PC-3 (cell line): ENCODE measurements at regions not wholly inside any gene's neighbourhood (a gene's known extent, or its start where the extent isn't known, plus 50 kb on each side); places are given as distances from the start of the nearest gene placed in this dataset.
A peak's percentile ranks its signal among the peaks of the same experiment; 100 is the strongest.

Experiments used
- ATAC-seq: fragments of 200-7000 bp; cut with Tn5 transposase; 2 replicates; pipeline ENCODE4 v1.9.1; 2020; ENCODE audit warnings: mild to moderate bottlenecking, moderate library complexity
- BruUV-seq: library from RNA; stranded (reverse); fragments of 400-500 nt; replicated peaks from 2 replicates; lab custom pipeline; 2021; lab: Mats Ljungman, UMichigan
- CTCF ChIA-PET: fragments of 300-600 bp; sonication (Branson Sonifier 250); formaldehyde crosslinking; loops from one replicate; lab custom pipeline; 2022; ENCODE audit warnings: antibody characterized with exemption; lab: Charles Lee
- POLR2A ChIA-PET: fragments of 300-600 bp; sonication (Branson Sonifier 250); formaldehyde crosslinking; loops from one replicate; lab custom pipeline; 2022; ENCODE audit warnings: antibody characterized with exemption; ENCODE audit not compliant: unreplicated experiment; lab: Charles Lee
- DNase-seq: peaks from one replicate; pipeline ENCODE4 v3.0.0-alpha.2; 2015
- H2AFZ ChIP-seq: fragments of 300-600 bp; sonication (generic); 2 replicates; pipeline ENCODE4 v1.6.0; 2016; ENCODE audit warnings: antibody characterized with exemption, low read length
- H3F3A ChIP-seq: fragments of 300-600 bp; sonication (generic); one replicate; pipeline ENCODE4 v1.6.0; 2017; ENCODE audit warnings: antibody characterized with exemption, low read length, control low read depth, mild to moderate bottlenecking; ENCODE audit not compliant: unreplicated experiment
- H3K27ac ChIP-seq: fragments of 300-600 bp; sonication (generic); 2 replicates; pipeline ENCODE4 v1.5.1; 2016; ENCODE audit warnings: mild to moderate bottlenecking, low read length
- H3K27me3 ChIP-seq: fragments of 300-600 bp; sonication (generic); 2 replicates; pipeline ENCODE4 v1.6.1; 2016; ENCODE audit warnings: low read length, mixed read lengths
- H3K36me3 ChIP-seq: fragments of 300-600 bp; sonication (generic); 2 replicates; pipeline ENCODE4 v1.6.1; 2016; ENCODE audit warnings: low read depth, mixed run types, low read length, mixed read lengths
- H3K4me1 ChIP-seq: fragments of 300-600 bp; sonication (generic); 2 replicates; pipeline ENCODE4 v1.5.1; 2016; ENCODE audit warnings: low read length; ENCODE audit not compliant: insufficient read depth
- H3K4me2 ChIP-seq: fragments of 300-600 bp; sonication (generic); 2 replicates; pipeline ENCODE4 v1.6.0; 2016; ENCODE audit warnings: low read length
- H3K4me3 ChIP-seq: fragments of 300-600 bp; sonication (generic); 2 replicates; pipeline ENCODE4 v1.5.1; 2016; ENCODE audit warnings: mild to moderate bottlenecking, low read length, mixed read lengths
- H3K79me2 ChIP-seq: fragments of 300-600 bp; sonication (generic); 2 replicates; pipeline ENCODE4 v1.6.1; 2017; ENCODE audit warnings: low read length, mixed read lengths
- H3K9ac ChIP-seq: fragments of 300-600 bp; sonication (generic); 2 replicates; pipeline ENCODE4 v1.6.0; 2016; ENCODE audit warnings: mild to moderate bottlenecking, low read length
- H3K9me2 ChIP-seq: fragments of 300-600 bp; sonication (generic); replicated peaks from 2 replicates; pipeline ENCODE4 v1.6.1; 2016; ENCODE audit warnings: mixed run types, low read length, mixed read lengths
- H3K9me3 ChIP-seq: fragments of 300-600 bp; sonication (generic); 2 replicates; pipeline ENCODE4 v1.6.1; 2016; ENCODE audit warnings: low read length, mixed read lengths
- H4K20me1 ChIP-seq: fragments of 300-600 bp; sonication (generic); 2 replicates; pipeline ENCODE4 v1.6.1; 2016; ENCODE audit warnings: low read length, mixed read lengths
- EZH2 ChIP-seq: fragments of 300-600 bp; sonication (generic); IDR thresholded peaks from one replicate; pipeline ENCODE4 v1.6.1; 2017; ENCODE audit warnings: antibody characterized with exemption, mild to moderate bottlenecking, low read length; ENCODE audit not compliant: unreplicated experiment
- EZH2phosphoT487 ChIP-seq: fragments of 300-600 bp; sonication (generic); IDR thresholded peaks from 2 replicates; pipeline ENCODE4 v1.6.1; 2018; ENCODE audit warnings: mild to moderate bottlenecking, antibody characterized with exemption, low read length, borderline replicate concordance
- intact Hi-C: fragments of 100-400 bp; cut with micrococcal nuclease; formaldehyde crosslinking; loops from 2 replicates; pipeline ENCODE4 v1.9.0; 2023
- TF ChIP-seq, protein P1 (sequence below): fragments of 300-600 bp; sonication (generic); conservative IDR thresholded peaks from 2 replicates; pipeline ENCODE4 v1.5.1; 2017; ENCODE audit warnings: antibody characterized with exemption, low read depth, mild to moderate bottlenecking, low read length

DNA sequence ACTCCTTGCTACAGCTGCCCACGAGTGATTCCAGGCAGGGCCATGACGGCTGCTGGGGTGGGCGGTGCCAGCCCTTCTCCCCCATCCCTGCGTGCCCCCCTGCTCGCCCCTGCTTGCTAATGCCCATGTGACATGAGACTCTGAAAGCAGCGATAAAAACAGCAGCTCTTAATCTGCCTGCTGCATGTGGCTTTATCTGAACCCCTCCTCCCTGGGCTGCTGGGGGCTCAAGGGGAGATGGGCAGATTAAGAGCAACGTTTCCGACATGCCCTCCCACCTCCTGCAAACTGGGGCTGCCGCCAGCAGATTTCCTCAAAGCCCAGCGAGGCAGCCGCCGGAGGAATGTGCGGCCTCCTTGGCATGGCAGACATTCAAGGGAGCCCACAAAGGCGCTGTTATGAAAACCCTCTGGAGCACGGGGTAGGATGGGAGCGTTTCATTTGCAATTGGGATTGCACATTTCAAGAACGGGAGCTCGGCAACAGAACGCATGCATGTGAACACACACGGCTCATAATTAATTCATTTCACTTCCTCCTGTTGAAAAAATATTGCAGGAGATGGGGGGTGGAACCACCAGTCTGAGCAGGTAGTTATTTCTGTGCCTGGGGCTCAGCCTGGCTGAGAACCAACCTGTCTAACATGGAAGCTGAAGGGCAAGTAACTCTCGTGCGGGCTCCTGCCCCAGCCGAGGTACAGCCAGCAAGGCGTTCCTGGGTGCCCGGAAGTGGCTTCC is 504.2 kb upstream of the PROK2 start:
- ATAC-seq (no peak), DNase-seq (no peak)
- no TSS peak for BruUV-seq
- H3K4me2 ChIP-seq, result peak overlapping the region; percentile 42
- H4K20me1 ChIP-seq, result no peaks in the 10 kb centered on the region
- H3K36me3 ChIP-seq, result no peaks in the 10 kb centered on the region
- no peak overlapping the region for H3K9ac ChIP-seq
- H3K79me2 ChIP-seq, result no peaks in the 10 kb centered on the region
- intact Hi-C loops, result no loop called here
- POLR2A ChIA-PET, result no interaction called here
- H3K9me3 ChIP-seq, result no peaks in the 10 kb centered on the region
- CTCF ChIA-PET, result no interaction called here
- H3K4me3 ChIP-seq, result peak overlapping the region; percentile 15; the same call in 1 of the 2 replicates
- H3F3A ChIP-seq, result no peaks in the 10 kb centered on the region
- H3K27ac ChIP-seq, result no peak overlapping the region
- TF ChIP-seq EZH2, result no peak
- TF ChIP-seq EZH2phosphoT487, result no peak
- TF ChIP-seq, protein P1, sequence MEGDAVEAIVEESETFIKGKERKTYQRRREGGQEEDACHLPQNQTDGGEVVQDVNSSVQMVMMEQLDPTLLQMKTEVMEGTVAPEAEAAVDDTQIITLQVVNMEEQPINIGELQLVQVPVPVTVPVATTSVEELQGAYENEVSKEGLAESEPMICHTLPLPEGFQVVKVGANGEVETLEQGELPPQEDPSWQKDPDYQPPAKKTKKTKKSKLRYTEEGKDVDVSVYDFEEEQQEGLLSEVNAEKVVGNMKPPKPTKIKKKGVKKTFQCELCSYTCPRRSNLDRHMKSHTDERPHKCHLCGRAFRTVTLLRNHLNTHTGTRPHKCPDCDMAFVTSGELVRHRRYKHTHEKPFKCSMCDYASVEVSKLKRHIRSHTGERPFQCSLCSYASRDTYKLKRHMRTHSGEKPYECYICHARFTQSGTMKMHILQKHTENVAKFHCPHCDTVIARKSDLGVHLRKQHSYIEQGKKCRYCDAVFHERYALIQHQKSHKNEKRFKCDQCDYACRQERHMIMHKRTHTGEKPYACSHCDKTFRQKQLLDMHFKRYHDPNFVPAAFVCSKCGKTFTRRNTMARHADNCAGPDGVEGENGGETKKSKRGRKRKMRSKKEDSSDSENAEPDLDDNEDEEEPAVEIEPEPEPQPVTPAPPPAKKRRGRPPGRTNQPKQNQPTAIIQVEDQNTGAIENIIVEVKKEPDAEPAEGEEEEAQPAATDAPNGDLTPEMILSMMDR, result no peak
- no peaks in the 10 kb centered on the region for H3K9me2 ChIP-seq
- peak overlapping the region; percentile 24; the same call in 1 of the 2 replicates for H2AFZ ChIP-seq
- H3K27me3 ChIP-seq, result peaks cover 78% of the 10 kb centered on the region
- no peaks in the 10 kb centered on the region for H3K4me1 ChIP-seq

DNA sequence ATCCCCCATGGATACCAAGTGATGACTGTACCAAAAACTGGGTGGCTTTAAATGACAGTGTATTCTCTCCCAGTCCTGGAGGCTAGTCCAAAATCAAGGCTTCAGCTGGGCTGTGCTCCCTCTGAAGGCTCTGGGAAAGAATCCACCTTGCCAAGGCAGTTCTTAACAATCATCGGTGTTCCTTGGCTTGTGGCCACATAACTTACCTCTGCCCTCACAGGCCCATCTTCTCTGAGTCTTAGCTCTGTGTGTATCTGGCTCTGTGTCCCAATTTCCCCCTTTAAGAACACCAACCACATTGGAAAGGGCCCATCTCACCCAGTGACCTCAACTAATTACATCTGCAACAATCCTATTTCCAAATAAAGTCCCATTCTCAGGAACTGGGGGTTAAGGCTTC is 503.0 kb upstream of the PROK2 start:
- intact Hi-C loops, result no loop called here
- Histone ChIP-seq H3F3A (no peaks in the 10 kb centered on the region), H3K27me3 (peaks cover 81% of the 10 kb centered on the region), H4K20me1 (no peaks in the 10 kb centered on the region), H3K9me3 (no peaks in the 10 kb centered on the region), H3K4me1 (no peaks in the 10 kb centered on the region), H3K9ac (no peak overlapping the region), H3K36me3 (no peaks in the 10 kb centered on the region), H3K9me2 (no peaks in the 10 kb centered on the region), H3K4me2 (no peak overlapping the region), H3K4me3 (no peak overlapping the region), H3K79me2 (no peaks in the 10 kb centered on the region), H2AFZ (no peak overlapping the region), H3K27ac (no peak overlapping the region)
- POLR2A ChIA-PET, result no interaction called here
- no peak for DNase-seq
- BruUV-seq, result no TSS peak
- TF ChIP-seq, protein P1, result no peak
- TF ChIP-seq EZH2 (no peak), EZH2phosphoT487 (no peak)
- CTCF ChIA-PET, result no interaction called here
- ATAC-seq, result no peak

DNA sequence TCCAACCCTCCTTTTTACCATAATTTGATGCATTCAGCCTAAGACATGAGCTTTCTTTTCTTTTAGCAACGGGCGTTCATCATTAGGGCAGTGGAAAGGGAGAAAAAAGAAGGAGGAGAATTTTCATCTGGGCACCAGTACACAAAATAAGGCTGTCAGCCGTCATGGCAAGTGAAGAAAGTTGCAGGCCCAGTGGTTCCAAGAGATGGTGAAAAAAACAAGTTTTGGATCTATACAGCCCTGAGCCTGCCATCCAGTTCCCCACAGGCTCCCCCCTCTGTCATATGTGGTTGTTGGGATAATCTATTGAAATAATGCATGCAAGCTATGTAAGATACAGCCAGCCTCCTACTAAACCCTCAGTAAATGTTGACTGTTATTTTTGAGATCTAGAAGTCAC is 500.6 kb upstream of the PROK2 start:
- no peak for DNase-seq
- H4K20me1 ChIP-seq, result no peaks in the 10 kb centered on the region
- no peak overlapping the region for H3K4me2 ChIP-seq
- H3F3A ChIP-seq, result no peaks in the 10 kb centered on the region
- no peak for ATAC-seq
- H3K4me3 ChIP-seq, result no peak overlapping the region
- no peak overlapping the region for H3K27ac ChIP-seq
- no peak for TF ChIP-seq EZH2
- no peaks in the 10 kb centered on the region for H3K9me2 ChIP-seq
- no peaks in the 10 kb centered on the region for H3K4me1 ChIP-seq
- ChIA-PET POLR2A (no interaction called here), CTCF (no interaction called here)
- H3K79me2 ChIP-seq, result no peaks in the 10 kb centered on the region
- H3K36me3 ChIP-seq, result no peaks in the 10 kb centered on the region
- H2AFZ ChIP-seq, result no peak overlapping the region
- peaks cover 68% of the 10 kb centered on the region for H3K27me3 ChIP-seq
- no TSS peak for BruUV-seq
- H3K9me3 ChIP-seq, result no peaks in the 10 kb centered on the region
- intact Hi-C loops, result no loop called here
- no peak overlapping the region for H3K9ac ChIP-seq
